SIG-M5 treated with dmso at 0.1 percent for 504 hours (cell line): ENCODE measurements at regions not wholly inside any gene's neighbourhood (a gene's known extent, or its start where the extent isn't known, plus 50 kb on each side); places are given as distances from the start of the nearest gene placed in this dataset.
A peak's percentile ranks its signal among the peaks of the same experiment; 100 is the strongest.

Experiments used
- DNase-seq: peaks from one replicate; lab custom pipeline; 2025; ENCODE audit not compliant: unreplicated experiment; lab: John Stamatoyannopoulos, UW

DNA sequence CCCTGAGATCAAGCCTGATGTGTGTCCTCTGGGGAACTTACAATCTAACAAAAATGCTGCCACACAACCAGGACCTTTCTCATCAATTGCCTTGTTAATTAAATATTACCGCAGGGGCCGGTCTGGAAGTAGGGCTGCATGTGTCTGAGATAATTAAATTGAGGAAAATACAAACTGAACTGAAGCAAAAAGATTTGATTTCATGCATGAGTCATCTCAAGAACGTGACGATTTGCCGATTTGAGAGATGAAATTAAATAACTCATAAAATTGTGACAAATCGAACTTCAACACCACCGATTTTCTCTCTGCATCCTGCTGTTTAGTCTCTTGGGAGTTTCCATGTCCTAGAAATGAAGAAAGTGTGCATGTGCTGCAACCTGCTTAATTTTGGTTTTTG is 94.6 kb upstream of the DAAM1 start:
- no peak for DNase-seq

DNA sequence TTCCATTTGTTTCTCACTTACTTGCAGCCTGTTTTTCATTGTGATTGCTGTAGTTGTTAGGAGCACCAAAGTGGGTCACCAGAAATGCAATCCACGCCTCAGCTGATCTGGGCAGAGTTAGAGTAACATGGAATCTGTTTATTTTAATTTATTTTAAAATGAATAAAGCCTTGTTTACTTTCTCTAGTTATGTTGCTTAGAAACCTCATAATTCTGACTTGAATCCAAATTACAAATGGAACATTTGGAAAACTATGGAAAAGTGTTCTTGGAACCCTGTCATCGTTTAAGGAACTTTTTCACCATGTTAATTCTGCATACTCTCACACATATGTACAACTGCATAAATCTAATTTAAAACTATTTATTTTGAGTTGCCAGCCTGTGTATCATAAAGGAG is 92.2 kb upstream of the DAAM1 start:
- no peak for DNase-seq

DNA sequence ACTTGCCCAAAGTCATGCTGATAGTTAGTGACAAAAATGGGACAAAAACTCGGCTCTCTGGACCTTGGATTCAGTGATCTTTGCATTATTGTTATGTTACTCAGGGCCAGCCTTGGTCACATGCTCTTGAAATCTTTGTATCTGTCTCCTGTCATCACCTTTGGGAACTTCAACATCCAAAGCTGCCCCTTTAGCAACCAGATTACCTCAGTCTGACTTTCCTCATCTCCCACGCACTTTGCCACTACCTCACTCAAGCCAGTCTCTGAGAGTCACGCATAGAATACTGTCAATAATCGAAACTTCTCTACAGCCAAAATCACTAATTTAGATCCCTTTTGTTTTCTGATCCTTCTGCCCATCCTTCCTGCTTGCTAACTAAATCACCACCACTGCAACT is 90.8 kb upstream of the DAAM1 start:
- DNase-seq: no peak

GRCh38 chr14:59098377-59098776 is 90.1 kb upstream of the DAAM1 start:
- DNase-seq: no peak

DNA sequence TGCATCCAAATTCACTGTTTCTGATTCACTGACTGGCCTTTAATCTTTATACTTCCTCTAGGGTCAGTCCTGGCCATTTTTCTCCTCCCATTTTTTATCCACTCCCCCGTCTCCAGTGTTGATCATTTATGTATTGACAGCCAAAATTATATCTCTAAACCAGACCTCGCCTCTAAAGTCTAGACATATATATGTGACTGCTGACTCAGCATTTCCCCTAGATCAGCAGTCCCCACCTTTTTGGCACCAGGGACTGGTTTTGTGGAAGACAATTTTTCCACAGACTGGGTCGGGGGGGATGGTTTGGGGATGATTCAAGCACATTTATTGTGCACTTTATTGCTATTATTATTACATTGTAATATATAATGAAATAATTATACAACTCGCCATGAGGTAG is 88.3 kb upstream of the DAAM1 start:
- no peak for DNase-seq

- no peak for DNase-seq
These were observed 87.0 kb upstream of the DAAM1 start for GRCh38 chr14:59101476-59101875.

DNA sequence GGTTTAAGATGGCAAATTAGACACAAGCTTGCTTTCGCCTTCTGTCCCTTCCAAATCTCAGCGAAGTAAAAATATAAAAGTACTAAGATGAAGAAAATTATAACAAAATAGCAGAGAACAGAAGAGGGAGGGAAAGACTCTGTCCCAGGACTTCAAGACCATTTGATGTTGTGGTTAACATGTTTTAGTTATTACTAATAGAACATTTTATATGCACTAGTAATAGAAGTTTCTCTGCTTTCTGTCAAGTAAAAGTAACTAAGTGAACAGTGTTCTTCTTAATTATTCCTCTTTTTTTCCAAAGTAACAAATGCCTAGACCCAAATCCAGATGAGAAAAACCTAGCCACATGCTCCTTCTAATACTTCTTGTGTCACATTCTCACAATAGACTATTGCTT is 85.1 kb upstream of the DAAM1 start:
- DNase-seq: no peak

- DNase-seq: no peak
These were observed 80.6 kb upstream of the DAAM1 start for GRCh38 chr14:59107819-59108218.

GRCh38 chr14:59116984-59117415 is 71.5 kb upstream of the DAAM1 start:
- DNase-seq: no peak

GRCh38 chr14:59117754-59118528 is 70.5 kb upstream of the DAAM1 start:
- DNase-seq: no peak

- DNase-seq: no peak
These were observed 67.5 kb upstream of the DAAM1 start for GRCh38 chr14:59120921-59121320.

DNA sequence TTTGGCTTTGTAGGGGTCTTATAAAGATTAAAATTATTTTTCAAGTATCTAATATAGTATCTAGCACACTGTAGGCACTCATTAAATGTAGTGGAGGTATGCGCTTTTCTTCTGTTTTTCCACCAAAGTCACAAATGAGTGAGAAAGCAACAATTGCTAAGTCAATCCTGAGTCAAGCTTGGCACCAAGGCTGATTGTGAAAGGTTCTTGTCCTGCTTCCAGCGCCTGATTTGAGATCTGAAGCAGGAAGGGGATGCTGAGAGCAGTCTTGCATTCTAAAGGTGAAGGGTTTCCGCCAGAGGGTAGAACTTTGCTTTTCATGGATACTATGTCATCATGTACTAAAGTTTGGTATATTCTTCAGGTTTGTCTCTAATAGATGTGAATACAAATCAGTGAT is 64.9 kb upstream of the DAAM1 start:
- no peak for DNase-seq

- DNase-seq: peak; percentile 35
These were observed 64.5 kb upstream of the DAAM1 start for GRCh38 chr14:59123975-59124374.

DNA sequence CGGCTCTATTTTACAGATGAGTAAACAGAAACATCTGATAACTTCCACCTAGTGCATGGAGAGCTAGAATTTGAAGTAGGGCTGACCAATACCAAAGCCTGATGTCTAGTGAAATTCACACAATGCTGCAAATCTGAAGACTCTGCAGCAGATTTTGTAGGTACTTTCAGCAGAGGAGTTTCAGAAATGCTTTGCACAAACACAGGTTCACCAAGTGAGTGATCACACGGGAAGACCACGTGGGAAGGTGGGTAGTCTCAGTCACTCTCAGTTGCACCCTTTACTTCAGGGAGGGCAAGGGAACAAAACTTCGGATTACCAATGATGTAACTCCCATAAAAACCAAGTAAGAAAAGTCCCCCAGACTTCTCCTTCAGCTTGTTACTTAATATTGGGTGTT is 63.3 kb upstream of the DAAM1 start:
- DNase-seq: no peak

DNA sequence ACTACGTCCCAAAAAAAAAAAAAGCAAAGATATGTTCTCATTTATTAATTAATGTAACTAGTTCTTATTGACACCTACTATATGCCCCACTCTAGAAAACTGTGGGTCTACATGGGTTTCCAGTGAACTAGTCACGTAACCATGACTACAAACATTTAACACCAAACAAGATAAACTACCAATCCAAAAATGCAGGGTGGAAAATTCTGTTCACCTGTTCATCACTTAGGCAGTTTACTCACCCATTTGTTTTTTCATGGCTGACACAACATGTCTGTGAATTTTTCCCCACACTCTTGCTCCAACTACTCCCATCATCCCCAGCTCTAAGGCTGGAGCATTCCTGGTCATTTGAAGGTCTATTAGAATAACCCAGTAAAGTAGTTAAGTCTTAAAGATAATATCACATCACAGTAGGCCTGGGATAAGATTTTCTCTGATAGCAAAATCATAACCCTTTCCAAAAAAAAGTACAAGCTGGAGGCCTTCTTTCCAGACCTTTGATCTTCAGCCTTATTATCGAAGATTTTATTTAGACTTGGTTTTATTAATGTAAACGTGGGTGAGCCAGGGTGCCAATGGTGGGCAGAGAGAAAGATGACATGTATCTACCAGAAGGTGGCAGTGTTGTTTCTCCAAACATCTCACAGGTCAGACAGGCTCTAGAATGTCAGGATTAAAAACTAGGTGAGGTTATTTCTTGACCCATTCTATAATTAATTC is 61.6 kb upstream of the DAAM1 start:
- peak; percentile 73 for DNase-seq

GRCh38 chr14:59127437-59127732 is 61.1 kb upstream of the DAAM1 start:
- DNase-seq: no peak

GRCh38 chr14:59130462-59130861 is 58.0 kb upstream of the DAAM1 start:
- DNase-seq: no peak

- no peak for DNase-seq
These were observed 56.3 kb upstream of the DAAM1 start for GRCh38 chr14:59131938-59132795.

- no peak for DNase-seq
These were observed 55.5 kb upstream of the DAAM1 start for GRCh38 chr14:59132796-59133494.

DNA sequence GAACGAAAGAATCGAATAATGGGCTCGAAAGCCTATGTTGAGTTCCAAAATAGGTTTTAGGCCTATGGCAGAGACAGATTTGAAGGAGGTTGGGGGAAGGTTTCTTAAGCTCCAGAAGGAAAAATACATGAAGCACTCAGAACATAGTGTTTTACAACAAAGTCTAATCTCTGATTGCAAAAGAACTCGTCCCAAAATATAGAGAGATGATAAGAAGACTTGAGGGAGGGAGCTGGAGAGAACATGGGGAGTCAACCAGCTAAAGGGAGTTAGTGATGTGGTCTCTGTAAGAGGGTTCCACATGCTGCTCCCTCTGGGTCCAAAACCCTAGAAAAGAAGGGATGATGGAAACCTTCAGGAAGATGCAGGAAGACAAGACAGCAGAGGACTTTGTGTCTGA is 54.8 kb upstream of the DAAM1 start:
- no peak for DNase-seq

- no peak for DNase-seq
These were observed 54.2 kb upstream of the DAAM1 start for GRCh38 chr14:59134307-59134706.
